PFSK-1 (cell line): ENCODE measurements at regions not wholly inside any gene's neighbourhood (a gene's known extent, or its start where the extent isn't known, plus 50 kb on each side); places are given as distances from the start of the nearest gene placed in this dataset.

ENCODE experiments used
- POLR2AphosphoS5 ChIP-seq: IDR thresholded peaks from 2 replicates; pipeline ENCODE4 v1.6.1; 2012; ENCODE audit warnings: low read depth, mild to moderate bottlenecking, control low read depth, low read length, moderate library complexity
- SIN3A ChIP-seq: IDR thresholded peaks from 2 replicates; pipeline ENCODE4 v1.6.1; 2012; ENCODE audit warnings: mild to moderate bottlenecking, low read length, moderate library complexity, borderline replicate concordance; ENCODE audit not compliant: insufficient read depth
- TAF1 ChIP-seq: IDR thresholded peaks from 2 replicates; pipeline ENCODE4 v1.6.1; 2012; ENCODE audit warnings: low read length, control low read depth, borderline replicate concordance; ENCODE audit not compliant: insufficient read depth

DNA sequence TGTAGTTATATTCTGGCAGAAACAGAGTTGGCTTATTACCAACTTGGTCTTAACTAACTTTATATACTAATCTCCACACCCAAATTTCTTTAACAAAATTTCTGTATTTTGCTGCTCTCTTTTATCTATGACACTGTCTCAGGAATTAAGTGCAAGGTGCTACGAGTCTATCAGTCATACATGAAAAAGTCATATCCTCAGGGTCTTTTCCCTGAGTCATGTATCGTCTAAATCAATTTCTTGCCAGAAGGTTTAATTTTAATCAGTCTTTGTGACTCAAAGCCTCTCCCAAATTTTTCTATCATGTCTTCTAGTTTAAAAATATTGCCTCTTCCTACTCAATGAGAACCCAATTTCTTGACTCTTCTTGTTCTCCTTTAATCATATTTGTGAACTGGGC lies 1803.6 kb upstream of the PCDH7 start:
- no peak for TF ChIP-seq TAF1
- no peak for TF ChIP-seq POLR2AphosphoS5
- TF ChIP-seq SIN3A, result no peak
